H4 (cell line): ENCODE measurements at regions not wholly inside any gene's neighbourhood (a gene's known extent, or its start where the extent isn't known, plus 50 kb on each side); places are given as distances from the start of the nearest gene placed in this dataset.

Experiments used
- DNase-seq: peaks from one replicate; pipeline ENCODE4 v3.0.0-alpha.2; 2015; ENCODE audit warnings: low spot score

GRCh38 chr12:24759155-24759554 is 189.7 kb downstream of the BCAT1 start:
- peak; percentile 26 for DNase-seq

DNA sequence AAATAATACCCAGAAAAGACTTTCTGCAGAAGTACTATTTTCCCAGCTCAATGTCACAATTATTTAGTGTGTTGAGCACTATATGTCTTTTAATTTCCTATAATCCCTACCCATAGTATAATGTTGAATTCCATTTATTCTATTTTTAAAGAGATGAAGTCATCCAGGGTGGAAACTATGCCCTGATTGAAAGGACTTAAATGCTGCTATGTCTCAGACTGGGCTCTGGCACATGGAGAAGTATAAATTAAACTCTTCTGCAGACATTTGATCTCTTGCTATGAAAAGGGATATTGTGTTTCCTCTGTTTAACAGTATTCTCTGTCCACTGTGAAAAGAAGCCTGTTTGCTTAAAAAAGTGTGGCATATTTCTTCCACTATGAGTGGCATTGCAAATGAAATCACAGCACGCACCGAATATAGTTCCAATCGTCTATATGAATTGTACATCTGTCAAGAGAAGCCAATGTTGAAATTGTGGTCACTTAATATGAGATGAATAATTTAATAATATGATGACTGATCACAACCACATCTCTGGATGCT is 192.3 kb downstream of the BCAT1 start:
- no peak for DNase-seq

GRCh38 chr12:24754690-24755638 is 193.9 kb downstream of the BCAT1 start:
- no peak for DNase-seq

- DNase-seq: no peak
These were observed 196.0 kb downstream of the BCAT1 start for GRCh38 chr12:24752763-24753462.

GRCh38 chr12:24751181-24751580 is 197.7 kb downstream of the BCAT1 start:
- no peak for DNase-seq

- no peak for DNase-seq
These were observed 198.6 kb downstream of the BCAT1 start for GRCh38 chr12:24750263-24750662.

DNA sequence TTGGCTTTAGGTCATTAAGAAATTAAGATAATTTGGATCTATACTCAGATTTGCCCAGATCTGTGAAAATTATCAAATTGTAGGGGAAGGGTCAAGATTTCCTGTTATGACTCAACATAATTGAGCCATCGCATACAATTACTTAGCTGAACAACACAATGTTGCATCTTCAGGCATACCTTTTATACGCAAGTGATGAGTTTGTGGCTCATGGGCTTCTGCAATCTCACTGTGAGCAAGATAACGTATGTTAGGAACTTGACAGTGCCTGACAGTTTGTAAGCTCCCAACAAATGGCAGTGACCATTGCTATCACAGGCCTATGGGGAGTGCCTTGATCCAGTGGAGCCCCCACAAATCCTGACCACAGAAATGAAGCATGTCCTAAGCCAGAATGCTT is 199.7 kb downstream of the BCAT1 start:
- DNase-seq: no peak

DNA sequence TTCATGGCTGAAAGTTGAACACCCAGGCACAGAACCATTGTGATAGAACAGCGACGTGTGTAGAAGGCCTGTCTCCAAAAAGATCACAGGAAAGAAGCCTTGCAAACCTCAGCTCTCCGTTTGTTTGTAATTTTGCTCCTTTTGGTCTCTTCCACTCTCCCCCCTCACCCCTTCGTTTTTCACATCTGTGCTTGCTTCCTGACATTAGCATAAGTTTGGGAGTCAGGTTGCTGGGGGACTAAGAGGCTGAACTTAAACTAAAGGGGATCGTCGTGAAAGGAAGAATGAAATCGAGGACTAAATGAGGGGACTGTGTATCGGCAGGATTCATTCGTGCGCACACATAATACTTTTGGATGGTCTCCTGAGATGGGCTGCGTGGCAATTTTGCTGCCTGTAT is 200.6 kb downstream of the BCAT1 start:
- no peak for DNase-seq

GRCh38 chr12:24746864-24747263 is 202.0 kb downstream of the BCAT1 start:
- DNase-seq: no peak

DNA sequence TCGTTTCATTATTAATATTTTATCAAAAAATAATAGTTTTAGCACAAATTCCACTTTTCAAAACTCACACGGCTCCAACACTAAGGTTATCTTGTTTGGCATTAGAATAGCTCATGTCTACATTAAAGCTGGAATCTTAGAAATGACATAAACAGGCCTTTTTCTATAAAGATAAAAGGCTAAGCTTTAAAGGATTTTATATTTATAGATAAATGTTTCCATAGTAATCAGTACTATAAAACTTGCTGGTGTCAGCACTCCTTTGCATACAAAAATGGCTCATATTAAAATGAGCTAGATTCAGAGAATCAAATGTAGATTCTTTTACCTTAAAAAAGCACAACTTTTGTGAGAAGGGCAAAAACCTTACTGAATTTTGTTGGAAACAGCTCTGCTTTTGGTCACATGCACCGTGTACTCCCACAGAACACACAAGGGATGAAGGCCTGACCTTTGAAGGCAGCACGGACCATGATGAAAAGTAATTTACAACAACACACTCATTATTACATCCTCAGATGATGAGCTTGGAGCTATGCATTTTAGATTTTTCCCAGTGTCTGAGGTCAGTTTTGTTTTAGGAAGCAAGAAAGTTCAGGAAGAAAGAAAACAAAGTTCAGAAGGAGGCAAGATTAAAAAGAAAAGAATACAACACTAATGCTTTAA is 202.8 kb downstream of the BCAT1 start:
- DNase-seq: no peak

- no peak for DNase-seq
These were observed 204.7 kb downstream of the BCAT1 start for GRCh38 chr12:24743941-24744793.

DNA sequence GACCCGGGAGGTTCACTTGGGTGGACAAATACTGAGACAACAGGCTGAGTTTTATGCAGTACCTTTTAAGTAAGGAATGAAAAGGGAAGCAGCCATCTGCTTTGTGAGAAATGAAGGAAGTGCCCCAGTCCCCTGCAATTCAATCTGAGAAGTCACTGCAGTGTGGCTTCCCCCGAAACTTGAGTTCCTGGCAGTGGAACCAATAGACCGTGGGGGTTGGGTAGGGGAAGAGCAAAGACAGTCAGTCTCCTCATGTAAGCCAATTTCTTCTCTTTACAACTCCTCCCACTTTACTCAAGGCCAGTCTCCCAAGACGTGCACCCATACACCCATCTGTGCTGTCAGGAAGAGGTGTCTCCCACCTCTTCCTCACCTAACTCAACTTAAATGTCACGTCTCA is 206.5 kb downstream of the BCAT1 start:
- no peak for DNase-seq

DNA sequence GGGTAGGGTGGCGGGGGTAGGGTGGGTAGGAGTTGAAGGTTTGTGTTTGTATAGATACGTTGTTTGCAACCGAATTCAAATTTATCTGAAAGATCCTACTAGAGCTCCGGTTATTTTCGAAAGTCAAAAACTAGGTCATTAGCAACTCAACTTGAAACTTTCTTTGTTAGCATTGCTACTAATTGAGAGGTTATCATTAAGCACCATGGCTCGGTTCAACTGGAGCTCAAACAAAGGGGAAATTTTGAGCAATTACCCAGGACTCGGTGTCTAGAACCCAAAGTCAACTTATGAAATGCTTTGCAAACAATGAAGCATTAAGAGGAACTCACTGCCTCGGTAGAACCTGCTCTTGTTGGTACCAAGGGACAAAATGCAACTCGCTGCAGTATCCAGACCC is 207.7 kb downstream of the BCAT1 start:
- no peak for DNase-seq

DNA sequence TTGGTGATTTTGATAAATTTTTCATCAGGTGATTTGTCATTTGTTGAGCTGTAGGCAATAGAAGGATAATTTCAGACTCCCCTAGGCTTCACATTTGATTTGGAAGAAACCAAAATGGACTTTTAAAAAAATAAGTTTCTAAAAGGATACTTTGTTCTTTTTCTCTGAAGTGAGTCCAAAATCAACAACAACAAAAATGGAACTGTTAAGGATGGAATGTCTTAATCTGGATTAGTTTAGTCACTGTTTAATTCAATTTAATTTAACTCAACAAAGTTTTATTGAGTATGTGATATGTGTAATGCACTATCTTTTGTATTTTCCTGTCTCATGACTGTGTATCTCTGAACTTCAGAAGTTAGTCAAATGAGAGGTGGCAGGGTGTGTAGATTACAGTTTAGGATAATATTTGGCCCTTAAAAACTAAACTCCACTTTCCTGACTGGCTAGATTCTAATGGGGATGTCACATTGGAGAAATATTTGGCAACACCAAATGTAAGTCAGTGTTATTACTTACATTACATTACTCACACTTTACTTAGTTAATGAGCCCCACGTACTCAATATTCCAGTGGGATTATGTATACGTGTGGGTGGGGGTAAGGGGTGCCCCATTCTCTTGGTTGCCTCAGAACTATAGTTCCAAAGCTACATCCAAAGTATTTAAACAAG is 209.7 kb downstream of the BCAT1 start:
- DNase-seq: no peak

DNA sequence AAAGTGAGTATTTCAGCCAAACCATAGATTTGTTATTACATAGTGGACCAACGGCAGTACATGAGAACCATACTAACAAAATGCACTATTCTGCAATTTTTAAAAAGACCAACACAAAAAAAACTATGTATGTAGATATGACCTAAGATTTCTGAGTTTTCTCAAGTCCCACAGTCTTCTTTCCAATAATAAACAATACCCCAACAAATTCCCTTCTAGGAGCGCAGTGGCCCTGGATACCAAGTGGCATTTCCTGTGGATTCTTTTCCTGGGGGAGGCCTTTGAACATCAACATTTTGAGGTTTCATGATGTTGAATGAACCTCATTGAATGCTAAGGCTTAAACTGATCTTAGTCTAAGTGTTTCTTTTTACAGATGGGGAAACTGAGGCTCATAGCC is 210.5 kb downstream of the BCAT1 start:
- DNase-seq: no peak

- no peak for DNase-seq
These were observed 217.3 kb downstream of the BCAT1 start for GRCh38 chr12:24731596-24731995.

GRCh38 chr12:24730489-24730896 is 218.4 kb downstream of the BCAT1 start:
- DNase-seq: no peak

DNA sequence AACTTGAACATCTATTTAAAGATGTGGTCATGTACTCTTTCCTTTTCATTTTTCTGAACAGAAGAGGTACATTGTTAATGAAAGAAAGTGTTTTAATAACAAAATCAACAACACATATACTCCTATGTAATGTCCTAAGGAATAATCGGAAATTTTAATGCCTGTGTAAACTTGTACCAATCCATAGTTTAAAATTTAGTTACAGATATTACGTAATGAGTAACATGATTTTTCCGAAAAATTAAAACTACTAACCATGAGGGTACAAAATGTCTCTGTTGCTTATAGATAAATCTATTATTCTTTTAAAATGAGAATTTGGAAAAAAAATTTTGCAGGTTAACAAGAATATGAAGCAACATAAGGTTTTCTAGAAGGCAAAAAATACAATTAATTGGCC is 220.1 kb downstream of the BCAT1 start:
- no peak for DNase-seq

- DNase-seq: peak; percentile 17
These were observed 220.5 kb downstream of the BCAT1 start for GRCh38 chr12:24728366-24728765.

DNA sequence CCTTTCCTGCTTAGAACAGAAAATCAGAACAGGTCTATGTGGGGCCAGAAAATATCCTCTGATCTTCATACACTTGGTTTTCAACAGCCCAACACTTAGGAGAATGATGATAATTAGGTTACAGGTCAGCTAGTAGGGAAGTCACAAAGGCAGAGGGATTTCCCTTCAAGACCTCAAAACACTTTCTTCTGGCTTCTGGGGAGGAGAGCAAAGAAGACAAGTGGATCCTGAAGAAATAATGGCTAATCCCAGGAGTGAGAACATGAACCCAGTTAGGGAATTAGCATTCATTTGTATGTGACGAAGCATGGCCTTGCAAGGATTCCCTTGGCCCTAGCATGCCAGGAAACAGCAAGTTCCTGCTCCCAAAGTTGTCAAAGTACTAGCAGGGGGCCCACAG is 223.3 kb downstream of the BCAT1 start:
- DNase-seq: no peak

DNA sequence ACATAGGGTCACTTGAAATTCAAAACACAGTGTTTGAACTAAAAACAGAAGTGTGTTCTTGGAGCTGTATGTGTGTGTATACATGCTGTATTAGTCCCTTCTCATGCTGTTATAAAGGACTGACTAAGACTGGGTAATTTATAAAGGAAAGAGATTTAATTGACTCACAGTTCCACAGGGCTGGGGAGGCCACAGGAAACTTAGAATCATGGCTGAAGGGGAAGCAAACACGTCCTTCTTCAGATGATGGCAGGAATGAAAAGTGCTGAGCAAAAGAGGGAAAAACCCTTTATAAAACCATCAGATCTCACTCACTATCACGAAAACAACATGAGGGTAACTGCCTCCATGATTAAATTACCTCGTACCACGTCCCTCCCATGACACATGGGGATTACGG is 224.1 kb downstream of the BCAT1 start:
- no peak for DNase-seq
